ENCODE measurements at regions not wholly inside any gene's neighbourhood (a gene's known extent, or its start where the extent isn't known, plus 50 kb on each side); places are given as distances from the start of the nearest gene placed in this dataset.
"Not testable (repeated sequence)": the region's sequence is repeated elsewhere in the genome, so short reads cannot be mapped to it uniquely, and the experiment has no call there.

GRCh38 chr12:67760586-67761275, 112.2 kb downstream of the DYRK2 start:
- DNase-seq, result no peak

GRCh38 chr12:67761566-67761965, 113.0 kb downstream of the DYRK2 start:
- DNase-seq, result no peak

DNA sequence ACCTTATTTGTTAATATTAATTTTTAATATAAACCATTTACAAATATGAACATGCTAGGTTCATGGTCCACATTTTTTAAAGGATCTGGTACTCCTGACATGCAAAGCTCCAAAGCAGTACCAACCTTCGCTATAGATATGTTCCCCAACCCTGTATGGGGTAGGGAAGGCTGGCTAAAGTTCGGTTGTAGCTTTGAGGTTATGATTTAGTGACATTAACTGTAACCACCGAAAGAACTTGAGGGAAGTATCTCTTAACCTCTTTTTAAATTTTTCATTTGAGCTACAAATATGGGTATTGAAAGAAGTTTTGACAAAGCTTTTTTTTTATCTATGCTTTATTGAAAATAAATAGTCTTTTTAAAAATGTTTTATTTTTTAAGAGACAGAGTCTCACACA, 115.5 kb downstream of the DYRK2 start:
- DNase-seq, result no peak

DNA sequence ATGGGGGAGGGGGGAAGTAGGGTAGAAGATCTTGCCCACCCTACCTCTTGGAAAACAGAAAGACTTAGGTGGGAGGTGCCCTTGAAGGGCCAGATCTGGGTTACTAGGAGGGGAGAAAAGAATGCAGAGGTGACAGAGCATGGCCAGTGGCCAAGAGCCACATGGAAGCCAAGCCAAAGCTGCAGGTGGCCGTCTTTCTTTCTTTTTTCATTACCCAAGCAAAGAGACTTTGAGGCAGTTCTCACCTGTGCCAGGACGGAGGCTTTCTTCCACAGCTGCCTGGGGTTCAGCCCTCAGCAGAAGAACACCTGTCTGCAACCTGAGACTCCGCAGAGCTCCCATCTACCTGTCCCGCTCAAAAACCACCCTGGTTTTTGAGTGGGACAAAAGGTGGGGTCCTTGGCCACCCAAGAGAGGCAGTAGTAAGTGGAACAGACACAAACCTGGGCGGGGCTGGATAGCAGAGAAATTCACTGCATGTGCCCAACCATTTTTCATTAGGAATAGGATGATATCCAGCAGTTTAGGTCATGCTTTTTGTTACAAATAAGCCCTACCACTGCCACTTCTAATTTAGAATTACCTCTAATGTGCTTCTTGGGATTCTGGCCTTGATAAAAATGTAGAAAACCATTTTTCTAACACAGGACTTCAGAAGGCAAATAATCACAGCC, 116.5 kb downstream of the DYRK2 start:
- DNase-seq, result no peak

DNA sequence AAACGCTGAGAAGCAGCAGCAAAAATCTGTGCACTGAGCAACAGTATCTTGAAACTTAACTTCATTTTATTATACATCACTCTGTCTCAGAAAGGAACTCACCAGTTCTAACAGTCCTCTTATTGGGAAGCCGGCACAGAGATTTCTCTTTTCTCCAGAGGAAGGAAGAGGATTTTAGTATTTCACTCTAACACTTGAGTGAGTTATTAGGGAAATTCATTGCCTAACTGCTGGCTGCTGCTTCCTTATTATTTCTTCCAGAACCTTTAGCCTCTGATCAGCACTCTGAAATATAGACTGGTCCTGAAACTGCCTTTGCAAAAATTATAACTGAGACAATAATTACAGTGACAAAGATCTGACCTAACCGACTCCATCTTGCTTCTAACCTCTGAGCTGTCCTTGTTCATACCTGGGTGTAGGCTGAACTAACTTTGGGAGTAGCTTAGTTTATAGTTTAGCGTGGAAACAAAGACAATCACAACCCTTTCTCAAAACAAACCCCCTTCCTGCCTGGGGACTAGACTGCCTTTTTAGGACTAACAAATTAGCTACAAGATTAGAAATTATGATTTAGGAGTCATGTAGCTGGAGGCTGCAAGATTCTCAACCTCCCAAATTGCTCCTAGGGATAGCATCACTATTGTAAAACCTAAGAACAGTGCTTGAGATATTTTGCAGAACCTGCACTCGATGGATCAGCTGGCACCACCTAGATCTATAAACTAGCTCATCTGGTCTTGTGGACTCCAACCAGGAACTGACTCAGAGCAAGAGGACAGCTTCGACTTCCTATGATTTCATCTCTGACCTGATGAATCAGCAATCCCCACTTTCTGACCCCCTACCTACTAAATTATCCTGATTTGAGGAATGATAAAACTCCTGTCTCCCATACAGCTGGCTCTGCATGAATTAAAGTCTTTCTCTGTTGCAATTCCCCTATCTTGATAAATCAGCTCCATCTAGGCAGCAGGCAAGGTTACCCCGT, 117.5 kb downstream of the DYRK2 start:
- DNase-seq, result no peak

- no peak for DNase-seq
Measured at GRCh38 chr12:67772267-67773169, 124.0 kb downstream of the DYRK2 start.

DNA sequence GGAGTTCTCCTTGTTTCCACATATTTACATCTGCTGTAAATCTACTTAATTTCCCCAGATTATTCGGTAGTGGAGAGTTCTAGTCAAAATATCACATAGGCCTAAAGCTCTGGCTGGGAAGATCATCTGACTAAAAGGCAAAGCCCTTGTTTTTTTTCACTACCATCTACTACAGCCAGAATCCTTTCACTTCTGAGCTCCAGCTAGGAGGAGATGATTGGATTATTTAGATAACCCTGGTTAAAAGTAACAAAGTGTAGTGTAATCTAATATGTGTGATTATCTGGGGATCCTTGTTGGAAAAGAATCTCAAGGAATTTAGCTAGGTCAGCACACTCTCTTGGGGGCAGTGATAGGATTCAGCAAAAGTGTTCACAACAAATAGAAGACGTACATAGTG, 125.4 kb downstream of the DYRK2 start:
- no peak for DNase-seq

- no peak for DNase-seq
Measured at GRCh38 chr12:67774983-67775587, 126.5 kb downstream of the DYRK2 start.

- no peak for DNase-seq
Measured at GRCh38 chr12:67780580-67781084, 132.1 kb downstream of the DYRK2 start.

- DNase-seq, result no peak
Measured at GRCh38 chr12:67782573-67782972, 134.0 kb downstream of the DYRK2 start.

DNA sequence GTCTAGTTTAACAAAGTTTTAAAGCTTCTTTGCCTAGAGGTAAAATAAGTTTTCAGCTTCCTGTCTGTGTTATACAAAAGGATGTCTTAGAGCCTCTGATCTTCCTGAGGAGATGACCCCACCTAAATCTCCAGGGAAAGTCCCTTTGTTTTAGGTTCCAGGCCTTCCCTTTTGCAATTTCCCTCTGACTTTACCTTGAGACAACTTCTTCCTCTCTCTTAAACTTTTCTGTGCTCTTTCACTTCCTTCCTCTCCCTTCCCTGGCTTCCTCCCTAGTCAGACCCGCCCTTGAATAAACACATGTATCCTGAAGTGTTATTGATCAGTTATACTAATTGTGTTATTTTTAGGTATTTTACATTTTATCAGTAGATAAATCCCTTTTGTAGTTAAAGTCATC, 134.8 kb downstream of the DYRK2 start:
- DNase-seq, result no peak

- no peak for DNase-seq
Measured at GRCh38 chr12:67784831-67785230, 136.3 kb downstream of the DYRK2 start.

DNA sequence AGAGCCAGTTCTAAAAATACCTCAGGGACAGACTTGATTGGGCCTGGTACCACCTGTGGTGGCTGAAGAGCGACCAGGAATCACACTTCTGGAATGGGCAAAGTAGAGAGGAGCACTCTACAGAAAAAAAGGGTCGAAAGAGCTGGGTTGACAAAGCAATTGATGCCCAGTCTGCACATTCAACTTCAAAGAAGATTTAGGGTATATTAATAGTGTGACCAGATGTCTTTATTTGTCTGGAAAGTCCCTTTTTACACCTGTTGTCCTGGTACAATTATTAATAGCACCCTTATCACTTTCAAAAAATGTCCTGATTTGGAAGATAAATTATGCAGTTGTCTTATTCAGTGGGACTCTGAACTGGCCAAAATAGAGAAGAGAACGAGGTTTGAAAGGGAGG, 137.5 kb downstream of the DYRK2 start:
- DNase-seq, result no peak

DNA sequence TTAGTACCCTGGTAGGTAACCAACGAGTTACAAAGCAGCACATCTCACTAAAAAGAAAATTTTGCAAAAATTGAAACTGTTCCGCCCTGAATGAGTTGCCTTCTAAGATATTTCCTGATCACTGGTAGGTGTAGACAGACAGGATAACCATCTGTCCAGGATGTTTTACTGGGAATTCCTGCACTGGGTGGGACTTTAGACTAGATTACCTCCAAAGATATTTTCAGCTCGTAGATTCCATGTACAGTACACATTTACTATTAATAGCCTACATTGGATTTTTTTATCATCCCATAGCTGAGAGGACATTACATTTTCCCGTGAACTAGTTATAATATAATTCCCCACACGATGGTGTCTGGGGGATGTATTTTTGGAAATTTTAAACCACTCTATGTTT, 139.6 kb downstream of the DYRK2 start:
- DNase-seq, result no peak

- DNase-seq, result no peak
Measured at GRCh38 chr12:67789266-67789665, 140.7 kb downstream of the DYRK2 start.

- no peak for DNase-seq
Measured at GRCh38 chr12:67790660-67791059, 142.1 kb downstream of the DYRK2 start.

DNA sequence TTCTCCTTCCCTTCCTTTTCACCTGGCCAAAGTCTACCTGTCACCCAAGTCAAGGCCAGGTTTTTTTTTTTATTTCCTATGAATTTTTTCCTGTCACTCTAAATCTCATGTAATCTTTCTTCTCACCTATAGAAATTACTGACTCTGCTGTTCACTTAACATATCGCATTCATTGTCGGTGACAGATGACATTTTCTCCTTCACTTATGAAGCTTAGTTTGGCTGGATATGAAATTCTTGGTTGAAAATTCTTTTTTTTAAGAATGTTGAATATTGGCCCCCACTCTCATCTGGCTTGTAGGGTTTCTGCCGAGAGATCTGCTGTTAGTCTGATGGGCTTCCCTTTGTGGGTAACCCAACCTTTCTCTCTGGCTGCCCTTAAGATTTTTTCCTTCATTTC, 142.8 kb downstream of the DYRK2 start:
- DNase-seq, result not testable (repeated sequence)

- DNase-seq, result no peak
Measured at GRCh38 chr12:67792185-67792584, 143.6 kb downstream of the DYRK2 start.

- no peak for DNase-seq
Measured at GRCh38 chr12:67794161-67794560, 145.6 kb downstream of the DYRK2 start.

- DNase-seq, result no peak
Measured at GRCh38 chr12:67795236-67795635, 146.7 kb downstream of the DYRK2 start.

DNA sequence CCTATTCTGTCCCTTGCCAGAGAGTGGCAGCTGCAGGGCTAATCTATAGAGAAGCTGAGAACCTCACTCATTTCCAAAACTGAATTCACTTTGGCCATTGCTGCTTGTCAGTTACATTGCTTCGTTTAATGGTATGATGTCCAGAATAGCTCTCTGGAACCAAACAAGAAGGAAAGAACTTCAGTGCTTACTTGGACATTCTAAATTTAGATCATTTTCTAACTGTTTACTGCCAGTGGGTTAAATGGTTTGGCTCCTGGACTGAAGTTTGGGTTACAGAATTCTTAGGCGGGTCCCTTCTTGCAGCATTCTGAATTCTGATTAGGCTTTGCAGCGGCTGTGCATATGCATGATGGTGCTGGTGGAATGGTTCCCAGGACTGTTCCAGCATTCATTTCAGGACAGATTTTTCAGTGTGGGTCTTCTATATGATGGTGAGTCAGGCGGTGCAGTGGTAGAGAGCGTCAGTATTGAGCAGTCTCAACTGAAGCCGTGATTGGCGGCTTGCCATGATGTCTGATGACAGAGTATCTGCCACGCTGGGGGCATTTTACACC, 148.7 kb downstream of the DYRK2 start:
- no peak for DNase-seq
